IgD-negative memory B cell (primary cell): ENCODE measurements at regions not wholly inside any gene's neighbourhood (a gene's known extent, or its start where the extent isn't known, plus 50 kb on each side); places are given as distances from the start of the nearest gene placed in this dataset.

Experiments used
- H3K27ac Mint-ChIP-seq, 3 donors: one replicate each; pipeline ENCODE4 v1.8.0; 2020 to 2022; ENCODE audit warnings: mild to moderate bottlenecking in 3 of 3, mixed read lengths in 3 of 3, moderate library complexity in 1 of 3
- H3K27me3 Mint-ChIP-seq: one replicate; pipeline ENCODE4 v1.8.0; 2021; ENCODE audit warnings: mixed read lengths
- H3K36me3 Mint-ChIP-seq: one replicate; pipeline ENCODE4 v1.8.0; 2020; ENCODE audit warnings: mild to moderate bottlenecking, mixed read lengths
- H3K4me1 Mint-ChIP-seq, 3 donors: one replicate each; pipeline ENCODE4 v1.8.0; 2020 to 2022; ENCODE audit warnings: mixed read lengths in 3 of 3, mild to moderate bottlenecking in 1 of 3
- H3K4me3 Mint-ChIP-seq, 4 donors: one replicate each; pipeline ENCODE4 v1.8.0; 2020 to 2022; ENCODE audit warnings: mild to moderate bottlenecking in 4 of 4, mixed read lengths in 4 of 4, moderate library complexity in 3 of 4
- H3K9me3 Mint-ChIP-seq, 3 donors: one replicate each; pipeline ENCODE4 v1.8.0; 2020 to 2021; ENCODE audit warnings: mixed read lengths in 3 of 3, mild to moderate bottlenecking in 1 of 3

GRCh38 chr13:22495819-22496218 lies 685.0 kb upstream of the SGCG start:
- Mint-ChIP-seq H3K4me1 (no peaks in the 10 kb centered on the region), H3K4me3 (no peak overlapping the region), H3K27me3 (no peaks in the 10 kb centered on the region), H3K9me3 (peaks cover 0 to 6% (median 0%) of the 10 kb centered on the region in 3 donors), H3K36me3 (no peaks in the 10 kb centered on the region), H3K27ac (no peak overlapping the region)

GRCh38 chr13:22496803-22497508 lies 683.8 kb upstream of the SGCG start:
- Mint-ChIP-seq H3K27me3 (no peaks in the 10 kb centered on the region), H3K36me3 (no peaks in the 10 kb centered on the region), H3K27ac (no peak overlapping the region), H3K4me3 (no peak overlapping the region), H3K9me3 (peaks cover 0 to 6% (median 0%) of the 10 kb centered on the region in 3 donors), H3K4me1 (no peaks in the 10 kb centered on the region)

GRCh38 chr13:22497991-22498780 lies 682.6 kb upstream of the SGCG start:
- H3K36me3 Mint-ChIP-seq = no peaks in the 10 kb centered on the region
- H3K27ac Mint-ChIP-seq = no peak overlapping the region
- H3K9me3 Mint-ChIP-seq = peaks cover 0 to 3% (median 0%) of the 10 kb centered on the region in 3 donors
- H3K27me3 Mint-ChIP-seq = no peaks in the 10 kb centered on the region
- H3K4me3 Mint-ChIP-seq = no peak overlapping the region
- H3K4me1 Mint-ChIP-seq = no peaks in the 10 kb centered on the region

- no peak overlapping the region for H3K4me3 Mint-ChIP-seq
- no peaks in the 10 kb centered on the region for H3K4me1 Mint-ChIP-seq
- H3K36me3 Mint-ChIP-seq = no peaks in the 10 kb centered on the region
- peaks cover 0 to under 1% (median 0%) of the 10 kb centered on the region in 3 donors for H3K9me3 Mint-ChIP-seq
- no peak overlapping the region for H3K27ac Mint-ChIP-seq
- H3K27me3 Mint-ChIP-seq = no peaks in the 10 kb centered on the region
These were observed 680.9 kb upstream of the SGCG start for GRCh38 chr13:22499919-22500318.

GRCh38 chr13:22505489-22505888 lies 675.3 kb upstream of the SGCG start:
- H3K4me1 Mint-ChIP-seq = no peaks in the 10 kb centered on the region
- no peak overlapping the region for H3K27ac Mint-ChIP-seq
- H3K9me3 Mint-ChIP-seq = peaks cover 0 to 5% (median 2%) of the 10 kb centered on the region in 3 donors
- H3K27me3 Mint-ChIP-seq = no peaks in the 10 kb centered on the region
- no peak overlapping the region for H3K4me3 Mint-ChIP-seq
- H3K36me3 Mint-ChIP-seq = no peaks in the 10 kb centered on the region

GRCh38 chr13:22506096-22506691 lies 674.6 kb upstream of the SGCG start:
- no peaks in the 10 kb centered on the region for H3K36me3 Mint-ChIP-seq
- peaks cover 0 to 5% (median 2%) of the 10 kb centered on the region in 3 donors for H3K9me3 Mint-ChIP-seq
- H3K27ac Mint-ChIP-seq = no peak overlapping the region
- no peaks in the 10 kb centered on the region for H3K4me1 Mint-ChIP-seq
- H3K4me3 Mint-ChIP-seq = no peak overlapping the region
- H3K27me3 Mint-ChIP-seq = no peaks in the 10 kb centered on the region

GRCh38 chr13:22517544-22517943 lies 663.2 kb upstream of the SGCG start:
- no peak overlapping the region for H3K4me3 Mint-ChIP-seq
- H3K36me3 Mint-ChIP-seq = no peaks in the 10 kb centered on the region
- no peaks in the 10 kb centered on the region for H3K4me1 Mint-ChIP-seq
- no peak overlapping the region for H3K27ac Mint-ChIP-seq
- no peaks in the 10 kb centered on the region for H3K27me3 Mint-ChIP-seq
- H3K9me3 Mint-ChIP-seq = peaks cover 0 to 11% (median 2%) of the 10 kb centered on the region in 3 donors

- peaks cover 0 to 4% (median 3%) of the 10 kb centered on the region in 3 donors for H3K9me3 Mint-ChIP-seq
- no peak overlapping the region for H3K27ac Mint-ChIP-seq
- peaks cover 0 to 4% (median 0%) of the 10 kb centered on the region in 3 donors for H3K4me1 Mint-ChIP-seq
- H3K36me3 Mint-ChIP-seq = no peaks in the 10 kb centered on the region
- H3K27me3 Mint-ChIP-seq = no peaks in the 10 kb centered on the region
- H3K4me3 Mint-ChIP-seq = no peak overlapping the region
These were observed 643.9 kb upstream of the SGCG start for GRCh38 chr13:22536851-22537250.

GRCh38 chr13:22538400-22538799 lies 642.4 kb upstream of the SGCG start:
- Mint-ChIP-seq H3K4me1 (peaks cover 0 to 4% (median 0%) of the 10 kb centered on the region in 3 donors), H3K9me3 (peaks cover 0 to 4% (median 0%) of the 10 kb centered on the region in 3 donors), H3K27ac (no peak overlapping the region), H3K36me3 (no peaks in the 10 kb centered on the region), H3K27me3 (no peaks in the 10 kb centered on the region), H3K4me3 (no peak overlapping the region)

GRCh38 chr13:22549126-22549525 lies 631.7 kb upstream of the SGCG start:
- H3K4me1 Mint-ChIP-seq = no peaks in the 10 kb centered on the region
- H3K9me3 Mint-ChIP-seq = peaks cover 0 to 8% (median 2%) of the 10 kb centered on the region in 3 donors
- H3K4me3 Mint-ChIP-seq = no peak overlapping the region
- H3K27ac Mint-ChIP-seq = no peak overlapping the region
- no peaks in the 10 kb centered on the region for H3K27me3 Mint-ChIP-seq
- H3K36me3 Mint-ChIP-seq = no peaks in the 10 kb centered on the region

- Mint-ChIP-seq H3K4me3 (no peak overlapping the region), H3K27ac (no peak overlapping the region), H3K9me3 (peaks cover 7 to 13% (median 8%) of the 10 kb centered on the region in 3 donors), H3K27me3 (no peaks in the 10 kb centered on the region), H3K4me1 (peaks cover 0 to 2% (median 0%) of the 10 kb centered on the region in 3 donors), H3K36me3 (no peaks in the 10 kb centered on the region)
These were observed 619.2 kb upstream of the SGCG start for GRCh38 chr13:22561581-22561980.

- no peak overlapping the region for H3K27ac Mint-ChIP-seq
- no peaks in the 10 kb centered on the region for H3K27me3 Mint-ChIP-seq
- peaks cover 0 to 2% (median 0%) of the 10 kb centered on the region in 3 donors for H3K4me1 Mint-ChIP-seq
- H3K9me3 Mint-ChIP-seq = peaks cover 5 to 13% (median 6%) of the 10 kb centered on the region in 3 donors
- no peak overlapping the region for H3K4me3 Mint-ChIP-seq
- H3K36me3 Mint-ChIP-seq = no peaks in the 10 kb centered on the region
These were observed 618.7 kb upstream of the SGCG start for GRCh38 chr13:22562116-22562515.

GRCh38 chr13:22563272-22563671 lies 617.5 kb upstream of the SGCG start:
- Mint-ChIP-seq H3K27me3 (no peaks in the 10 kb centered on the region), H3K27ac (no peak overlapping the region), H3K36me3 (no peaks in the 10 kb centered on the region), H3K4me1 (peaks cover 0 to 2% (median 0%) of the 10 kb centered on the region in 3 donors), H3K4me3 (no peak overlapping the region), H3K9me3 (peaks cover 5 to 13% (median 6%) of the 10 kb centered on the region in 3 donors)

GRCh38 chr13:22569811-22570210 lies 611.0 kb upstream of the SGCG start:
- Mint-ChIP-seq H3K36me3 (no peaks in the 10 kb centered on the region), H3K27ac (no peak overlapping the region)

GRCh38 chr13:22589880-22590279 lies 590.9 kb upstream of the SGCG start:
- Mint-ChIP-seq H3K36me3 (peaks cover 1% of the 10 kb centered on the region), H3K27me3 (no peaks in the 10 kb centered on the region), H3K9me3 (peaks cover 2 to 14% (median 3%) of the 10 kb centered on the region in 3 donors), H3K4me1 (no peaks in the 10 kb centered on the region), H3K27ac (no peak overlapping the region), H3K4me3 (no peak overlapping the region)

More at GRCh38 chr13:22569811-22570210, 611.0 kb upstream of the SGCG start:
- H3K4me3 Mint-ChIP-seq = no peak overlapping the region
- H3K27me3 Mint-ChIP-seq = no peaks in the 10 kb centered on the region
- no peaks in the 10 kb centered on the region for H3K4me1 Mint-ChIP-seq
- H3K9me3 Mint-ChIP-seq = peaks cover 2 to 7% (median 2%) of the 10 kb centered on the region in 3 donors
